ENCODE measurements at regions not wholly inside any gene's neighbourhood (a gene's known extent, or its start where the extent isn't known, plus 50 kb on each side); places are given as distances from the start of the nearest gene placed in this dataset.

- no peak overlapping the region for H3K4me3 ChIP-seq (replicated peaks; ENCODE audit: low read depth, low read length)
- DNase-seq (ENCODE audit: low read depth) = no peak
- no peak for TF ChIP-seq CTCF (IDR thresholded peaks at IDR 0.05; ENCODE audit: low read length, missing control alignments)
Observed at GRCh38 chr2:129010262-129010661, 691.6 kb upstream of the HS6ST1 start.

- TF ChIP-seq CTCF (IDR thresholded peaks at IDR 0.05; ENCODE audit: low read length, missing control alignments) = no peak
- no peak for DNase-seq (ENCODE audit: low read depth)
Observed at GRCh38 chr2:129011466-129012061, 692.9 kb upstream of the HS6ST1 start.

GRCh38 chr2:129014432-129014831 lies 695.8 kb upstream of the HS6ST1 start:
- TF ChIP-seq CTCF (IDR thresholded peaks at IDR 0.05; ENCODE audit: low read length, missing control alignments) = no peak
- H3K4me3 ChIP-seq (replicated peaks; ENCODE audit: low read depth, low read length) = no peak overlapping the region
- no peak for DNase-seq (ENCODE audit: low read depth)

More at GRCh38 chr2:129011466-129012061, 692.9 kb upstream of the HS6ST1 start:
- no peak overlapping the region for H3K4me3 ChIP-seq (replicated peaks; ENCODE audit: low read depth, low read length)

GRCh38 chr2:129015397-129016285 lies 697.0 kb upstream of the HS6ST1 start:
- no peak overlapping the region for H3K4me3 ChIP-seq (replicated peaks; ENCODE audit: low read depth, low read length)
- TF ChIP-seq CTCF (IDR thresholded peaks at IDR 0.05; ENCODE audit: low read length, missing control alignments) = no peak
- DNase-seq (ENCODE audit: low read depth) = no peak

GRCh38 chr2:129016972-129017371 lies 698.3 kb upstream of the HS6ST1 start:
- TF ChIP-seq CTCF (IDR thresholded peaks at IDR 0.05; ENCODE audit: low read length, missing control alignments) = no peak
- no peak overlapping the region for H3K4me3 ChIP-seq (replicated peaks; ENCODE audit: low read depth, low read length)
- no peak for DNase-seq (ENCODE audit: low read depth)

GRCh38 chr2:129024796-129025195 lies 706.1 kb upstream of the HS6ST1 start:
- TF ChIP-seq CTCF (IDR thresholded peaks at IDR 0.05; ENCODE audit: low read length, missing control alignments) = no peak
- H3K4me3 ChIP-seq (replicated peaks; ENCODE audit: low read depth, low read length) = no peak overlapping the region
- no peak for DNase-seq (ENCODE audit: low read depth)
